GM21423 (cell line): ENCODE measurements at regions not wholly inside any gene's neighbourhood (a gene's known extent, or its start where the extent isn't known, plus 50 kb on each side); places are given as distances from the start of the nearest gene placed in this dataset.
"Not testable (repeated sequence)": the region's sequence is repeated elsewhere in the genome, so short reads cannot be mapped to it uniquely, and the experiment has no call there.

Experiments
- ATAC-seq: cut with Tn5 transposase; IDR thresholded peaks from one replicate; pipeline ENCODE4 v1.9.1; 2021; ENCODE audit warnings: mild to moderate bottlenecking, moderate library complexity; ENCODE audit not compliant: unreplicated experiment

- ATAC-seq: not testable (repeated sequence)
Measured at GRCh38 chr15:85196697-85197096, 183.7 kb upstream of the AKAP13 start.

GRCh38 chr15:85197582-85197981 lies 182.8 kb upstream of the AKAP13 start:
- ATAC-seq: not testable (repeated sequence)

GRCh38 chr15:85198432-85198831 lies 182.0 kb upstream of the AKAP13 start:
- ATAC-seq: not testable (repeated sequence)

GRCh38 chr15:85200215-85200614 lies 180.2 kb upstream of the AKAP13 start:
- not testable (repeated sequence) for ATAC-seq

GRCh38 chr15:85201118-85201793 lies 179.1 kb upstream of the AKAP13 start:
- not testable (repeated sequence) for ATAC-seq

GRCh38 chr15:85204481-85204880 lies 175.9 kb upstream of the AKAP13 start:
- ATAC-seq: not testable (repeated sequence)

- ATAC-seq: not testable (repeated sequence)
Measured at GRCh38 chr15:85233791-85234325, 146.5 kb upstream of the AKAP13 start.

- ATAC-seq: not testable (repeated sequence)
Measured at GRCh38 chr15:85234450-85235196, 145.8 kb upstream of the AKAP13 start.

GRCh38 chr15:85244056-85244455 lies 136.3 kb upstream of the AKAP13 start:
- not testable (repeated sequence) for ATAC-seq

- ATAC-seq: not testable (repeated sequence)
Measured at GRCh38 chr15:85250938-85251542, 129.4 kb upstream of the AKAP13 start.

- ATAC-seq: peak; percentile 72
Measured at GRCh38 chr15:85253196-85253915, 127.0 kb upstream of the AKAP13 start.

- ATAC-seq: not testable (repeated sequence)
Measured at GRCh38 chr15:85254961-85255360, 125.4 kb upstream of the AKAP13 start.

- not testable (repeated sequence) for ATAC-seq
Measured at GRCh38 chr15:85255502-85255901, 124.9 kb upstream of the AKAP13 start.

- not testable (repeated sequence) for ATAC-seq
Measured at GRCh38 chr15:85256009-85256997, 124.1 kb upstream of the AKAP13 start.

GRCh38 chr15:85258062-85258445 lies 122.3 kb upstream of the AKAP13 start:
- peak; percentile 7 for ATAC-seq

GRCh38 chr15:85258559-85259209 lies 121.7 kb upstream of the AKAP13 start:
- ATAC-seq: not testable (repeated sequence)

- ATAC-seq: not testable (repeated sequence)
Measured at GRCh38 chr15:85260526-85260925, 119.9 kb upstream of the AKAP13 start.

GRCh38 chr15:85262461-85263055 lies 117.8 kb upstream of the AKAP13 start:
- ATAC-seq: not testable (repeated sequence)
